ENCODE measurements at regions not wholly inside any gene's neighbourhood (a gene's known extent, or its start where the extent isn't known, plus 50 kb on each side); places are given as distances from the start of the nearest gene placed in this dataset.

DNA sequence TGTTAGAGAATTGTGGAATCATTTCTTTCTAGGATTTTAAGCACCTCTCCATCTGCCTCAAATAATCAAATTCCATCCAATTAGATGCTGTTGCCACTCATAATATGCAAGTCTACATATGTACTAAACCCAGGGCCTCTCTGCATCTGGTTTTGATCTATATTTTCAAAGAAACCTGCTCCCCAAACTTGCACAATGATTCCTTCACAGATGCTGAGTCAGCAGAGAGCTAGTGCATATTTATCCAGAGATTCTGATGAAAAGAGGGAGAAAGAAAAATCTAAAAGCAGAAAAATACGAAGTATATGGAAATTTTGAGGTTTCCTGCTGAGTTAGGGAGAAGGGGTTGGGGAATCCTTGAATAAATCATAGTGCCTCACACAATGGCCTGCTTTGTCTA lies 235.1 kb upstream of the RBFOX1 start:
- no peak for DNase-seq (ENCODE audit: low spot score)

GRCh38 chr16:7093511-7093910 lies 239.1 kb upstream of the RBFOX1 start:
- no peak for DNase-seq (ENCODE audit: low spot score)

- DNase-seq (ENCODE audit: low spot score): no peak
Observed at GRCh38 chr16:7090628-7091115, 242.0 kb upstream of the RBFOX1 start.

DNA sequence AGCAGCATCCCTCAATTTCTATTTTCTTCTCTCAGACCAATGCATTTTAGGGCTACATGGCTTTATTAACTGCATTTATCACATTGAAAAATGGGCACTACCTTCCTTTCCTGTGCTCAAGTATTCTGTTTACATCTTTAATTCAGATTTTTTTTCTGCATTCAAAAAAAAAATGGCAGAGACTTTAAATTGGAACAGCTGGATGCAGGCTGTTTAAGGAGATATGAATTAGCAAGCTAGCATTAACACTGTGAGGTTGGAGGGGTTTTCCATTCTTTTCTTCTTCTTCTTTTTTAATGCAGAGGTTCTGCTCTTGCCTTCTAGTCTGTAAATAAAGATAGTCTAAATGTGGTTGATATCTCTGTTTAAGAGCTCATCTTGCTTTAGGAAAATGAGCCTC lies 242.9 kb upstream of the RBFOX1 start:
- DNase-seq (ENCODE audit: low spot score): no peak

- no peak for DNase-seq (ENCODE audit: low spot score)
Observed at GRCh38 chr16:7088711-7089110, 243.9 kb upstream of the RBFOX1 start.

GRCh38 chr16:7086822-7087616 lies 245.6 kb upstream of the RBFOX1 start:
- DNase-seq (ENCODE audit: low spot score): no peak

GRCh38 chr16:7085776-7086175 lies 246.9 kb upstream of the RBFOX1 start:
- DNase-seq (ENCODE audit: low spot score): no peak

GRCh38 chr16:7083096-7083495 lies 249.5 kb upstream of the RBFOX1 start:
- no peak for DNase-seq (ENCODE audit: low spot score)

GRCh38 chr16:7077636-7078035 lies 255.0 kb upstream of the RBFOX1 start:
- no peak for DNase-seq (ENCODE audit: low spot score)

DNA sequence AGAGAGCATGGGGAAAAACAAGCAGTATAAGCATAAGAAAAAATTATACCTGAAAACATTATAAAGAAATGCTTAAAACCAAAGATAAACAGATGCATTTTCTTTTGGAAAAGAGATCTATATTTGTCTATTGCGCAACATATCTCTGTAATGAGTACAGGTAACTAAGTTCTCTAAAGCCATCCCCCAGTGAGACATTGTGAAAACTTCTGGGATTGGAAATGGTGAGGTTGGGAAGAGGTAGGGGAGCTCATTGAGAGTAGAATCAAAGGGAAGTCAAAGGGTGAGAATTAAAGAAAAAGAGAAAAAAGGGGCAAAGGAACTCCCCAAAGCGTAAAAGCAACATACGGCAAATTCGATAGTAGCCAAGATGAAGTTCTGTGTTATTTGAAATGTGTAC lies 257.9 kb upstream of the RBFOX1 start:
- no peak for DNase-seq (ENCODE audit: low spot score)

DNA sequence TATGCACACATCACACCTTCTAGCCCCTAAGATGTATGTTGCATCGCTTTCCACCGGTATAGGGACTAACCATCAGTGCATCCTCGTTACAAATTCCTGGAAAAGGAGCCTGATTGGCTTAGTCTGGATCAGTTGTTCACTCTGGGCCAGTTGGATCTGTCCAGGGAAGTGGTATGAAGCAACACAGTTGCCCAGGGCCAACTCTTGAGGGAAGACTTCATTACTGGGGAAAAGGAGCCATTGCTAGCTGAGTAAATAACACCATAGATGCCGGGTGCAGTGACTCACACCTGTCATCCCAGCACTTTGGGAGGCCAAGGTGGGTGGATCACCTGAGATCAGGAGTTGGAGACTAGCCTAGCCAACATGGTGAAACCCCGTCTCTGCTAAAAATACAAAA lies 275.2 kb upstream of the RBFOX1 start:
- DNase-seq (ENCODE audit: low spot score): no peak

DNA sequence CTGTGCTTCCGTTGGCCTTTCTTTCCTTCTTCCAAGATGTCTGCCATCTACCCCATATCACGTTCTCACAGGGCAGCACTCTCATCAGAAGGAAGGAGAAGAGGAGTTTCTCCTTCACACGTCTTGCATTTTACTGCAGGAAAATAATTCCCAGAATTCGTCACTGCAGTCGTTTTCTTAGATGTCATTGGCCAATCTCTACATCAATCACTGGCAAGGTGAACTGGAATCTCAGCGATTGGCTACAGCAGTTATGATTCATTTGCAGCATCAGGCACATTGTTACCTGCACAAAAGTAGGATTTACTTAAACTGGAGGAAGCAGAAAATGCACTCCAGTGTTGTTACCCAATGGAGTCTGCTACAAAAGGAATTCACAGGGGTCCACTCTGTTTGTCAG lies 277.2 kb upstream of the RBFOX1 start:
- no peak for DNase-seq (ENCODE audit: low spot score)

DNA sequence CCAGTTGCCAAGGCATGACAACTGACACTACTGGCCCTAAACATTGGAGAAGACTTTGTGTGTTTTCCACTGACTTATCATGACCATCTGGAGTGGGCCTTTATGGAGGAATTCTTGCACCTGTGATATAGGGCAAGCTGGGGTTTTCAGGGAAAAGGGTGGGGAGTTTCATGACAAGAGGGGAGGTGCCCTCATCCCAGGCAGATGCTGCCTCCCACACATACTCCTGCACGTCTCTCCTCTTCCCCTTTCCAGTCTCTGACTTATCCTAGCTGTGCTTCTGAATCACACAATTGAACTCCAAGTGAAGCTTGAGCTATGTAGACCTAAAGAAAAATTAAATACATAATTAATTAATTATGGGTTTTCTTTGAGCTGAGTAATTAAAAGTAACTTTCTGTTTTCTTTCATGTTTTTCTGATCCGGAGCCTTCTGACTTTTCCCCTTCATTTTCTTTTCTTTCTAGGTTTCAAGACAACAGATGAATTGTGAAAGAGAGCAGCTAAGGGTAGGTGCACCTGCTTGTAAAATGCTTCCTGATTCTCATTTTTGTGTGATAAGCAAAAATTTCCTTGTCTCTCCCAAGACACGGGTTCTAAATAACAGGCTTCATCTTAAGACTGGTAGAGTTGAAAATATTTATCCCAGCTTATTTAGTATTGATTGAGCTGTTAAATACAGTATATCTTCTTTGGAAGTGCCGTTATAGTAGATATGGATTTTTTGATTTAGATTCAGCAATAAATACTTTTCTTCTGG lies 280.9 kb upstream of the RBFOX1 start:
- DNase-seq (ENCODE audit: low spot score): no peak

DNA sequence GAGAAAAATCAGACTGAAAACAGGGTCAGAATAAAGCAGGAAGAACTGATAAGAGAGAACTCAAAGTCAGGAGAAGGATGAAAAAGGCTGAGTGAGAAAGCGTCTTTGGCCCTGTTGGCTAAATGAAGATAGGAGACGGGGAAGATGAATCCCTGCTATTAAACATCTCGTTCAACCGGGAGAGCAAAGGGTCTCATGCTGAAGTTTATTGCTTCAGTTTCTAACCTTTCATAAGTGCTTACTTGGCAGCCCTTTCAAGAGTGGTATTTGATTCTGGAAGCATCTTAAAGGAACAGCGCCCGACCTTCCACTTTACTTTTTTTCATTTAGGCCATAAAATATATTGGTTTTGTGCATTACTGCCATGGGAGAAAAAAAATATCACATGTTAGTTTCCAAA lies 288.3 kb upstream of the RBFOX1 start:
- no peak for DNase-seq (ENCODE audit: low spot score)

DNA sequence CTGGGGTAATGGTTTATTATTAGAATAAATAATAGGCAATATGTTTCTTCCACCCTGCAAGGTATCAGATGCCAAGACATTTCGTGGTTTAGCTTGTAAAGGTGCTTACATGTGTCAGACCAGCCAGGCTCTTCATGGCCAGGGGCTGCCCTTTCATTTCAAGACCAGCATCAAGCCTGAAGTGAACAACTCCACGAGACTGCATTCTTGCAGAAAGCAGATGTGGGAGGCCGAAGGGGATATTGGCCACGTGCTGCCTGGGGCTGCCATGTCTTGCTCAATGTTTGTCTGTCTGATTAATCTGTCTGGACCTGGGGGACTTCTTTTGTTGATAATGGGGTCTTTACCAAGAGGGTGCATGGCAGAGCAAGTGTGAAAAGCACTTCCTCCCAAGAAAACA lies 294.2 kb upstream of the RBFOX1 start:
- DNase-seq (ENCODE audit: low spot score): no peak

GRCh38 chr16:7037495-7037894 lies 295.1 kb upstream of the RBFOX1 start:
- no peak for DNase-seq (ENCODE audit: low spot score)

GRCh38 chr16:7031031-7031430 lies 301.6 kb upstream of the RBFOX1 start:
- no peak for DNase-seq (ENCODE audit: low spot score)

- DNase-seq (ENCODE audit: low spot score): no peak
Observed at GRCh38 chr16:7027401-7027800, 305.2 kb upstream of the RBFOX1 start.

DNA sequence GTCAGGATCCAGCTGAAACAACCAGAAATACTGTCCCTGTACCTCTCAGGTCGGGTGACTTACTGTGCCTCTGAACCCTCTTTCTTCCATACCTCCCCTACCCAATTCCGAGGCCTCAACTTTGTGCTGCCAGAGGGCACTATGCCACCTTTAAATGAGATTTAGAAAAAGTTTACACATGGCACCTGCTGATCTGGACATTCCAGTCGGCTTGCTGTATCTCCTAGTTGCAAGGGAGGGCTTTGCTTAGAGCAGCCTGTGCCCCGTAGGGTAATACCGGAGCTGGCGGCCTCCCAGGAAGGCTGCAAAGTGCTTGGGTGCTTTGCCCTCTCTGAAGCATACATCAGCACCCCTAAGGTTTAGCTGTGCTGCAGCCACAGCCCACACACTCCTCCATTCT lies 306.0 kb upstream of the RBFOX1 start:
- DNase-seq (ENCODE audit: low spot score): no peak

- peak; percentile 54 for DNase-seq (ENCODE audit: low spot score)
Observed at GRCh38 chr16:7025616-7026190, 306.9 kb upstream of the RBFOX1 start.

GRCh38 chr16:7021653-7022275 lies 310.9 kb upstream of the RBFOX1 start:
- DNase-seq (ENCODE audit: low spot score): no peak

GRCh38 chr16:7017006-7017662 lies 315.5 kb upstream of the RBFOX1 start:
- DNase-seq (ENCODE audit: low spot score): no peak

Data from ureter (tissue), 1 donor.